GM19324 (cell line): ENCODE measurements at regions not wholly inside any gene's neighbourhood (a gene's known extent, or its start where the extent isn't known, plus 50 kb on each side); places are given as distances from the start of the nearest gene placed in this dataset.

Source experiments
- ATAC-seq: cut with Tn5 transposase; IDR thresholded peaks from one replicate; pipeline ENCODE4 v1.9.1; 2021; ENCODE audit warnings: mild to moderate bottlenecking, moderate library complexity; ENCODE audit not compliant: unreplicated experiment, low FRiP score

DNA sequence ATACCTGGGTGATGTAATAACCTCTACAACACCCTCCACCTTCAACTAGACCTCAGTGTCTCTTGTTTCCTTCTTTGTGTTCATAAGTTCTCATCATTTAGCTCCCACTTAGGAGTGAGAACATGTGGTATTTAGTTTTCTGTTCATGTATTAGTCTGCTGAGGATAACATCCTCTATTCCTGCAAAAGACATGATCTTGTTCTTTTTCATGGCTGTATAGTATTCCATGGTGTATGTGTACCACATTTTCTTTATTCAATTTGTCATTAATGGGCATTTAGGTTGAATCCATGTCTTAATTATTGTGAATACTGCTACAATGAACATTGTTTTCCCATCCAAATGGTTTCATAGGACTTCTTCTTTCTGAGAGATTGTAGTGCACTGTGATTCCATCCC lies 135.7 kb downstream of the MBL2 start:
- no peak for ATAC-seq

- no peak for ATAC-seq
Measured at GRCh38 chr10:52637592-52637991, 135.0 kb downstream of the MBL2 start.

DNA sequence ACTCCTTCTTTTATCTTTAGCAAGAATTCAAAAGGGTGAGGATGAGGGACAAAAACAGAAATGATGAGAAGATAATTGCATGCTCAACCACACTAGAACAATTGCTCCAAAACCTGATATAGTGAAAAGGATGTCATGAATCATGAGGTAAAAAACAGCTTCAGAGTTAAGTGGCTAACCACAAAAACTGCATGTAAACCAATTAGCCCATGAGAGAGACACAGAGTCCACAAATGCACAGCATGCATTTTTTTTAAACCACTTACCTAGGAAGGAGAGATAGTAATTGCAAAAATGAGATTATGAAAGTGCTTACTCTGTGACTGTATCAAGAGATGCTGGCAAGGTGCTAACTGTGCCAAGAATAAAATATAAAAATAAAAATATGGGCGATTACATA lies 132.9 kb downstream of the MBL2 start:
- no peak for ATAC-seq

- ATAC-seq: no peak
Measured at GRCh38 chr10:52642208-52642607, 130.4 kb downstream of the MBL2 start.

GRCh38 chr10:52644373-52645186 lies 128.0 kb downstream of the MBL2 start:
- no peak for ATAC-seq

DNA sequence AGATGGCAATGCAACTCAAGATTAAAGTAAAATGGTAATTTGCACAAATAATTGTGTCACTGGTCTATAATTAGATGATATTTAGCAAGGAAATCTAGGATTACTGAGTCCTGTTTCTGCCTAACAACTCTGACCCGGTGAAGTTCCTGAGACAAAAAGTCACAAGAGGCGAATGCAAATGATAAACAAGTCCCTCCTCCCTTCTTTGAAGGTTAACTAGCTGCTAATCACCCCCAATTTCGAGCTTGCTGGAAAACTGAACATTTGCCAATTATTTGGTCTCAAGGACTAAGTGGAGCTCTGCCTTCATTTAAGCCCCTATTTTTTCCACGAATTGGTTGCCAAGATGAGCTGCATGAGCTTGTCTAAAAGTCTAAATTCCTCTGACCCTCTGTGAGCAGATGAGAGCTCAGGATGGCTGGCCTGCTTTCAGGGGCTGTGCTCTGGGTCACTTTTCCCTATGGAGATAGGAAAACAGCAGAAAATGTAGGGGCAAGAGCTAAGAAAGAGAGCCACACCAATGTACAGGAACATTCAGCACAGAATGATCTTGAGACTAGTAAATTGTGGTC lies 127.3 kb downstream of the MBL2 start:
- ATAC-seq: no peak

GRCh38 chr10:52649511-52649910 lies 123.1 kb downstream of the MBL2 start:
- ATAC-seq: no peak

DNA sequence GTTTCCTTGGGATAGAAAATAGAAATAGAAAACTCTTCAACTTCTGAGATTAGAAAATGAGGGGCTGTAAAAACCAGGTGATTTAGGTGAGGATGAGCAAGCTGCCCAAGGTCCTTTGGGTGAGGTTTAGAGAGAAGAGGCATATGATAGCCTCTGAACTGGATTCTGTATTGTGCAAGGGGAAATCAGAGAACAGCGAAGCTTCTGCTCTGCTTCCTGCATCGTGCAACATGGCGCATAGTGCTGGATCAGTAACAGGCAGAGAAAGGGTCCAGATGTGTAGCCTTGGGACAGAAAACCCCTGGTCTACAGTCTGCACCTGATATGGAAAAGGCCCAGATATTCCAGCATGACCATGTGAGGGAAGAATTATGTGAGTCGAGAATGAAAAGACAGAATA lies 121.7 kb downstream of the MBL2 start:
- no peak for ATAC-seq

- ATAC-seq: no peak
Measured at GRCh38 chr10:52651293-52651692, 121.3 kb downstream of the MBL2 start.

- ATAC-seq: no peak
Measured at GRCh38 chr10:52652431-52653262, 119.9 kb downstream of the MBL2 start.

GRCh38 chr10:52653263-52653909 lies 119.2 kb downstream of the MBL2 start:
- ATAC-seq: no peak

DNA sequence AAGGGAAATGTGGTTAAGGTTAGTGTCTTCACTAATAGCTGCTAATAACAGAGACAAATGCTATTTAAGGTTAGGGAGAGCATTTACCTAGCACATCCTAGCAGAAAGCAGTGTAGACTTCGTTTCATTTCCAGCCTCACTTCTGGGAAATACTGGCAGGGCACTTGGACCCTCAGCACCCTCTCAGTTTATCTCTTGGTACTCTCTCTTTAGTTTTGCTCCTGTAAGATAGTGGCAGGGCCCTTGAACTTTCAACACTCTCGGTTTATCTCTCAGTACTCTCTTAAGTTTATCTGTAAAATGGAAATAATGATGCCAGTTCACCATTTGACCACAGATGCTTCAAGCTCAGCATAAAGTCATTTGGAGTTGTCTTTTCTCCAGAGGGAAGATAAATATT lies 118.4 kb downstream of the MBL2 start:
- no peak for ATAC-seq

DNA sequence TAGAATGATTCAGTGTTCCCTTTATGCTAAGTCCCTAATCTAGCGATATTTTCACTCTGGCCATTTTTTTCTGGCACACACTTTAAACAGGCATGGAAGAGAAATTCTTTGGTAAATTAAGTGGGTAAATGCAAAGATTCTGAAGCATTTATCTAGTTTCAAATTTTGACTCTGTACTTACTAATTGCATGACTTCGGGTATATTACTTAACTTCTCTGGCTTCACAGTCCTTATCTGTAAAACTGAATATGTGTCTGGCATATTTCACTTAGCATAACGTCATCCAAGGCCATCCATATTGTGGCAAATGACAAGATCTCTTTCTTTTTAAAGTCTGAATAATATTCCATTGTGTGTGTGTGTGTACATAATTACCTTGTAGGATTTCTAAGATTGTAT lies 114.5 kb downstream of the MBL2 start:
- no peak for ATAC-seq

DNA sequence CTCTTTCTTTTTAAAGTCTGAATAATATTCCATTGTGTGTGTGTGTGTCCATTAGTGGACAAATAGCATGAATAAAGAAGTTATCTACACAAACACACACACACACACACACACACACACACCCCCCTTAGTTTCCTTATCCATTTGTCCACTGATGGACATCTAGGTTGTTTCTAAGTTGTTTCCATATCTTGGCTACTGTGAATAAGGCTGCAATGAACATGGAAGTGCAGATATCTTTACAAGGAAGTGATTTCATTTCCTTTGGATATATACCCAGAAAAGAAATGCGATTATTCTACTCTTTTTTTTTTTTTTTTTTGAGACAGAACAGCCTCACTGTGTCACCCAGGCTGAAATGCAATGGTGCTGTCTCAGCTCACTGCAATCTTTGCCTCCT lies 113.5 kb downstream of the MBL2 start:
- no peak for ATAC-seq

- no peak for ATAC-seq
Measured at GRCh38 chr10:52662256-52662655, 110.3 kb downstream of the MBL2 start.

DNA sequence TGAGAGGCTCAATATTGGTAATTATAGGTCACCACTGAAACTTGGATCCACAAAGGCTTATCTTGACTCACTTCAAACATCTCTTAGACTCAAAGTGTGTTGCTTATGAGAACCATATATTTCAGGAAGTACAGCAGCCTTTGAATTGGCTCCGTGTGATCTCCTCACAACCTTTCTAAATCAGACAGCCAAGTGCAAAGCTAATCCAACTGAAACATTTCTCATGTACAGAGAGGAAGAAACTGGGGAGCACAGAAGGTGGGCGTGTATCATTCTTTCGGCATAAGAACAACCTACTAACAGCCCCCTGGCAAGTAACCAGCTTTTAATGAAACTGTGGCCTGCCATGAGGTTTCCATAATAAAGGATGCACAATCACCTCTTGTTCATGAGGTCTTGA lies 109.4 kb downstream of the MBL2 start:
- ATAC-seq: no peak

GRCh38 chr10:52664629-52665028 lies 108.0 kb downstream of the MBL2 start:
- ATAC-seq: no peak

DNA sequence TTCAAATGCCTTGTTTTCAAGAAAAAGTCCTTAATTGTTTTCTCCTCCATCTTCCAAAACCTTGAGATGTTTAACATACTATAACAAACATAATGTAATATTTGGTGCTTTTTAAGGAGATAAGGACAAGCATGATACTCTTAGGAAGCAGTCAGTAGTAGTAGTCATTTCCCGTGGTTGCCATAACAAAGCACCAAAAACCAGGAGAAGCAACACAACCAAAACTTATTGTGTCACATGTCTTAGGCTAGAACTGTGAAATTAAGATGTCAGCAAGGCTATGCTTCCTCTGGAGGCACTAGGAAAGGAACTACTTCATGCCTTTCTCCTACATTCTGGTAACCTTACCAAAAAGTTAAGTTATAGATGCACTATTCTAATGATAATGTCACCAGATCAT lies 106.8 kb downstream of the MBL2 start:
- no peak for ATAC-seq

DNA sequence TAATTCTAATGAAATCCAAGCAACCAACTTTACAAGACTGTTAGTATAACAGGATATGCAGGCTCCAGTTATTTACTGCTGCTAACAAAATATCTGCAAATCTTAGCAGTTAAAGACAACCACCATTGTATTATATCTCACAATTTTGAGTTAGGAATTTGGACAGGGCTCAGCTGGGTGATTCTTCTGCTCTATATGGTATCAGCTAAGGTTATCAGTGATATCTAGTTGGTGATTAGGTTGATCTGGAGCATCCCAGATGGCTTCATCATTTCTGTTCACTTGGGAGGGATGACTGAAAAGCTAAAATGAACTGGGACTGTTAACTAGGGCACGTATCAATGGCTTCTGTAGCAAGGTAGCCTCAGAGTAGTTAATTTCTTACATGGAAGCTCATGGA lies 105.7 kb downstream of the MBL2 start:
- ATAC-seq: no peak

DNA sequence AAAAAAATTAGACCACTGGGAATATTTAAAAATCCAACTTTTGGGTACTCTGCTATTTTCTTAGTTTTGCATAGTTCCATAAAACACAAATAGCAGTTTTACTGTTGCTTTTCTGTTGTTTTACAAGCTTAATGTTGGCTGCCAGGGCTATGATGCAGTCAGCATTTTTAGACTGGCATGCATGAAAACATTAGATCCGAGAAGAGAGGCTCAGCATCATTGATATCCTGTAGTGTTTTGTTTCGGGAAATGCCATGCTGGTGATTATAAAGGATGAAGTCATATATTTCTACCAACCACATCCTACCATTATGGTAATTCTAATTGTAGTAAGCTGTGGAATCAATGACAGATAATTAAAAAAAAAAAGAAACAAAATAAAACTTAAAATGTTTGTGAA lies 104.6 kb downstream of the MBL2 start:
- no peak for ATAC-seq

DNA sequence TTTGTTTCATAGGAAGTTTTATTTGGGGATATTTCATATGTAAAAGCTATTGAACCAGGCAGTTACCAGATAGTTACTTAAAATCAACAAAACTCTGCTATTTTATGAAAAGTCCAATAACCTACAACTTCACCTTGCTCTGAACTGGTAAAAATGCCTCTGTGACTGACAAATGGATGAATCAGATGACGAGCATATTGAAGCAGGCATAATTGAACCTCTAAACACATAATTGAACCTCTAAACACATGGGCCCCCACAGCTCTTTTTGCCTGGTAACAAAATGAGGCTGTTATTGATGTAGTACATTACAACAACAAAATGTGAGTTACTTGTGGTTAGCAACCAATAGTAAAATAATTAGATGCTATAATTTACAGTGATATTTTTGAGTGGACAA lies 99.7 kb downstream of the MBL2 start:
- ATAC-seq: no peak
